Mesenchymal stem cell (in vitro differentiated cells and primary cell): ENCODE measurements at regions not wholly inside any gene's neighbourhood (a gene's known extent, or its start where the extent isn't known, plus 50 kb on each side); places are given as distances from the start of the nearest gene placed in this dataset.
A peak's percentile ranks its signal among the peaks of the same experiment; 100 is the strongest.

ENCODE experiments used
- DNase-seq: peaks from one replicate; pipeline ENCODE4 v3.0.0-alpha.2; 2013
- H2AFZ ChIP-seq: one replicate; pipeline ENCODE4 v1.6.1; 2013; ENCODE audit warnings: low read depth, mild to moderate bottlenecking, control low read depth, inconsistent platforms, low read length, moderate library complexity
- H2AK5ac ChIP-seq: 2 replicates; pipeline ENCODE4 v1.6.1; 2013; ENCODE audit warnings: low read length, moderate library complexity, mild to moderate bottlenecking, inconsistent platforms; ENCODE audit not compliant: severe bottlenecking
- H2BK120ac ChIP-seq: one replicate; pipeline ENCODE4 v1.6.1; 2013; ENCODE audit warnings: low read depth, mild to moderate bottlenecking, inconsistent platforms, low read length, moderate library complexity
- H2BK12ac ChIP-seq, 2 experiments: one replicate each; pipeline ENCODE4 v1.6.1; 2013; ENCODE audit warnings: inconsistent platforms in 2 of 2, low read length in 2 of 2, mild to moderate bottlenecking in 2 of 2, moderate library complexity in 2 of 2, control low read depth in 1 of 2
- H2BK15ac ChIP-seq: one replicate; pipeline ENCODE4 v1.6.1; 2013; ENCODE audit warnings: mild to moderate bottlenecking, low read depth, inconsistent platforms; ENCODE audit not compliant: poor library complexity, severe bottlenecking
- H2BK5ac ChIP-seq: 2 replicates; pipeline ENCODE4 v1.6.1; 2013; ENCODE audit warnings: low read depth, mild to moderate bottlenecking, low read length, control low read depth, inconsistent platforms; ENCODE audit not compliant: poor library complexity, severe bottlenecking
- H3K14ac ChIP-seq, 2 experiments: one replicate each; pipeline ENCODE4 v1.6.1; 2013; ENCODE audit warnings: inconsistent platforms in 2 of 2, low read length in 2 of 2, control low read depth in 1 of 2, mild to moderate bottlenecking in 1 of 2, moderate library complexity in 1 of 2
- H3K18ac ChIP-seq, 2 experiments: one replicate each; pipeline ENCODE4 v1.6.1; 2013; ENCODE audit warnings: inconsistent platforms in 2 of 2, low read length in 2 of 2, control low read depth in 1 of 2, low read depth in 1 of 2, mild to moderate bottlenecking in 1 of 2
- H3K23ac ChIP-seq, 2 experiments: one replicate each; pipeline ENCODE4 v1.6.1; 2013; ENCODE audit warnings: inconsistent platforms in 2 of 2, low read length in 2 of 2, mild to moderate bottlenecking in 2 of 2, moderate library complexity in 2 of 2, control low read depth in 1 of 2
- H3K27ac ChIP-seq: 2 replicates; pipeline ENCODE4 v1.5.1; 2013; ENCODE audit warnings: mild to moderate bottlenecking, moderate library complexity, low read length, control low read depth, inconsistent platforms; ENCODE audit not compliant: poor library complexity, severe bottlenecking
- H3K27me3 ChIP-seq, 2 experiments: 2 replicates each; pipeline versions ENCODE4 v1.6.1 to v1.7.0; 2013; ENCODE audit warnings: low read length in 2 of 2, mild to moderate bottlenecking in 2 of 2, moderate library complexity in 2 of 2, control low read depth in 1 of 2, inconsistent platforms in 1 of 2; ENCODE audit not compliant: control insufficient read depth in 1 of 2, insufficient read depth in 1 of 2
- H3K36me3 ChIP-seq, 2 experiments: 2 replicates each; pipeline versions ENCODE4 v1.6.1 to v1.7.0; 2013; ENCODE audit warnings: low read length in 2 of 2, control low read depth in 1 of 2, inconsistent platforms in 1 of 2, low read depth in 1 of 2, mild to moderate bottlenecking in 1 of 2; ENCODE audit not compliant: insufficient read depth in 2 of 2, control insufficient read depth in 1 of 2
- H3K4ac ChIP-seq, 2 experiments: one replicate each; pipeline ENCODE4 v1.6.1; 2013; ENCODE audit warnings: inconsistent platforms in 2 of 2, low read length in 2 of 2, mild to moderate bottlenecking in 2 of 2, moderate library complexity in 2 of 2, control low read depth in 1 of 2, low read depth in 1 of 2
- H3K4me1 ChIP-seq: 2 replicates; pipeline ENCODE4 v1.6.1; 2013; ENCODE audit warnings: low read depth, low read length, control low read depth; ENCODE audit not compliant: control insufficient read depth, insufficient read depth
- H3K4me2 ChIP-seq: 2 replicates; pipeline ENCODE4 v1.6.1; 2013; ENCODE audit warnings: low read length, mild to moderate bottlenecking, inconsistent platforms; ENCODE audit not compliant: poor library complexity, severe bottlenecking
- H3K4me3 ChIP-seq, 2 experiments: 2 replicates each; pipeline versions ENCODE4 v1.5.1 to v1.7.0; 2013; ENCODE audit warnings: low read length in 2 of 2, mild to moderate bottlenecking in 2 of 2, control low read depth in 1 of 2, low read depth in 1 of 2; ENCODE audit not compliant: insufficient read depth in 1 of 2
- H3K79me1 ChIP-seq: replicated peaks from 2 replicates; pipeline ENCODE4 v1.6.1; 2013; ENCODE audit warnings: mild to moderate bottlenecking, control low read depth, low read length, inconsistent platforms; ENCODE audit not compliant: poor library complexity, severe bottlenecking
- H3K9ac ChIP-seq: 2 replicates; pipeline ENCODE4 v1.7.0; 2013; ENCODE audit warnings: mild to moderate bottlenecking, low read length, moderate library complexity
- H3K9me3 ChIP-seq: 2 replicates; pipeline ENCODE4 v1.7.0; 2013; ENCODE audit warnings: mild to moderate bottlenecking, low read length; ENCODE audit not compliant: control insufficient read depth
- H4K8ac ChIP-seq: one replicate; pipeline ENCODE4 v1.6.1; 2013; ENCODE audit warnings: inconsistent platforms, mild to moderate bottlenecking, low read length, moderate library complexity
- H4K91ac ChIP-seq: one replicate; pipeline ENCODE4 v1.6.1; 2013; ENCODE audit warnings: mild to moderate bottlenecking, low read length, inconsistent platforms
- WGBS: methylation state at CpG from one replicate; pipeline ENCODE4 v1.1.7; 2013; ENCODE audit warnings: mixed read lengths; 5-methylcytosine and 5-hydroxymethylcytosine counted together

DNA sequence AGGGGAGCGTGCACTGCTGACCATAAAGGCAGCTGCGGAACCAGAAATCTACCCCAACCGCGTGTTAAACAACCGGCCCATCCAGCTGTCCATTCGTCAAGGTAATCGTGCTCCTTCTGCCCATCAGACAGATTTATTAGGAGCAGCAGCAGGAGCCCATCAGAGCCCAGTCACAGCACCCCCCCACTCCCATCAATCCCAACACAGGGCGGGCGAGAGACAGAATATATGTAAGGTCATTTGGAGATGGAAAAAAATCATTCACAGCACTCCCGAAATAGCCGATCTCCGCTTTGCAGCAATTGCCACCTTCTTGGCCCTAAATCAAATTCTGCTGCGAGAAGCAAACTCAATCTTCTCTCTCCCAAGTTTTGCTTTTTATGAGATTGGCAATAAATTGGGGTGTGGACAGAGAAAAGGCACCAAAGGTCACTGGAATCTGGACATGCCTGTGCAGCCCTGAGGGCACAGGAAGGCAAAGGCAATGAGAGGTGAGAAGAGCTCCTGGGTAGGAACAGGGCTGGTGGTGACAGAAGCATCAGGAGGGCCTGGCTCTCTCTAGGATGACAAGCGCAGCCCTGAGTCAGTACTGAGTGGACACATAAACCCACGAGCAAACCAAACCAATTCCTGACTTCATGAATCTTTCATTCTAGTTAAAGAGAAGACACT, 145.0 kb upstream of the ZMIZ1 start:
- Histone ChIP-seq H3K9ac (no peak overlapping the region), H3K23ac (no peak overlapping the region), H3K4me2 (no peak overlapping the region), H2BK5ac (no peak overlapping the region), H2AK5ac (no peak overlapping the region), H2BK15ac (no peak overlapping the region), H2AFZ (peak overlapping the region; percentile 34), H3K14ac (no peak overlapping the region), H3K9me3 (no peaks in the 10 kb centered on the region), H4K8ac (no peak overlapping the region), H3K18ac (peak overlapping the region; percentile 0 to 43), H3K4me1 (peaks cover 17% of the 10 kb centered on the region), H3K79me1 (no peaks in the 10 kb centered on the region), H3K27ac (no peak overlapping the region), H2BK120ac (no peak overlapping the region), H2BK12ac (peak overlapping the region in 1 of 2 experiments; percentile 83), H3K27me3 (peaks cover 0 to 9% of the 10 kb centered on the region in 2 experiments), H3K4me3 (no peak overlapping the region), H4K91ac (no peak overlapping the region), H3K36me3 (no peaks in the 10 kb centered on the region), H3K4ac (peak overlapping the region in 1 of 2 experiments; percentile 14)
- no peak for DNase-seq
- 73% methylated on average over 7 of the region's 15 CpGs for WGBS

- H3K27ac ChIP-seq, result no peak overlapping the region
- H3K79me1 ChIP-seq, result no peaks in the 10 kb centered on the region
- H3K23ac ChIP-seq, result no peak overlapping the region
- H3K27me3 ChIP-seq, result peaks cover 0 to 4% of the 10 kb centered on the region in 2 experiments
- no peak overlapping the region for H4K8ac ChIP-seq
- peak overlapping the region; percentile 85 for H2BK15ac ChIP-seq
- H3K14ac ChIP-seq, result no peak overlapping the region
- DNase-seq, result peak; percentile 47
- no peak overlapping the region for H2BK120ac ChIP-seq
- peak overlapping the region; percentile 15 to 17 for H3K4ac ChIP-seq
- no peak overlapping the region for H4K91ac ChIP-seq
- H2BK12ac ChIP-seq, result peak overlapping the region; percentile 49 to 84
- WGBS, result 56% methylated on average over 5 of the region's 7 CpGs
- H3K9me3 ChIP-seq, result no peaks in the 10 kb centered on the region
- H3K4me3 ChIP-seq, result no peak overlapping the region
- no peak overlapping the region for H3K4me2 ChIP-seq
- no peak overlapping the region for H2AK5ac ChIP-seq
- no peaks in the 10 kb centered on the region for H3K36me3 ChIP-seq
- H2BK5ac ChIP-seq, result no peak overlapping the region
- peaks cover 17% of the 10 kb centered on the region for H3K4me1 ChIP-seq
- no peak overlapping the region for H3K9ac ChIP-seq
- peak overlapping the region; percentile 17 to 50 for H3K18ac ChIP-seq
- peak overlapping the region; percentile 34 for H2AFZ ChIP-seq
These were observed 144.3 kb upstream of the ZMIZ1 start for GRCh38 chr10:78924319-78925003.

DNA sequence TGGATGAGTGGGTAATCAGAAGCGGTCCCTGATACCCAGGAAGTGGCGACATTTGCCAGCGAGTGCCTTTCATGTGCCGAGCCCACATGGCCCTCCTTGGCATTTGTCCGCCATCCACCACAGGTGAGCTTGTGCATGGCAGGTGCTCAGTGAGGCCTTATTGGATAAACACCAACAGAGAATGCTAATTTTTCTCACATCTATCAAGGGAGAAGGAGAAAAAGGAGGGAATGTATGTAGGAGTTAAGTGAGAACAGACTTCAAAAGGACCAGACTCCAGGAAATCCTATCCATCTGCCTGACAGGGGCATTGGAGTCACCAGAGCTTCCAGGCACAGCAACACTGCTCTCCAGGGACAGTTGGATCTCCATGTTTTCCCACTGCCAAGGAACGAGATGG, 143.5 kb upstream of the ZMIZ1 start:
- peaks cover 24% of the 10 kb centered on the region for H3K4me1 ChIP-seq
- H3K4ac ChIP-seq, result peak overlapping the region in 1 of 2 experiments; percentile 83
- H4K8ac ChIP-seq, result peak overlapping the region; percentile 21
- no peak overlapping the region for H3K23ac ChIP-seq
- H3K9ac ChIP-seq, result peak overlapping the region; percentile 52
- no peak for DNase-seq
- H3K9me3 ChIP-seq, result no peaks in the 10 kb centered on the region
- H3K14ac ChIP-seq, result no peak overlapping the region
- no peak overlapping the region for H2BK15ac ChIP-seq
- H2BK120ac ChIP-seq, result no peak overlapping the region
- H2BK12ac ChIP-seq, result peak overlapping the region in 1 of 2 experiments; percentile 98
- H4K91ac ChIP-seq, result peak overlapping the region; percentile 36
- H3K4me3 ChIP-seq, result no peak overlapping the region
- no peak overlapping the region for H2AFZ ChIP-seq
- H3K27me3 ChIP-seq, result no peaks in the 10 kb centered on the region
- H2BK5ac ChIP-seq, result no peak overlapping the region
- 98% methylated on average over 4 of the region's 6 CpGs for WGBS
- H3K36me3 ChIP-seq, result no peaks in the 10 kb centered on the region
- no peak overlapping the region for H3K27ac ChIP-seq
- H3K79me1 ChIP-seq, result no peaks in the 10 kb centered on the region
- peak overlapping the region; percentile 16 to 89 for H3K18ac ChIP-seq
- H2AK5ac ChIP-seq, result peak overlapping the region; percentile 66
- H3K4me2 ChIP-seq, result no peak overlapping the region

DNA sequence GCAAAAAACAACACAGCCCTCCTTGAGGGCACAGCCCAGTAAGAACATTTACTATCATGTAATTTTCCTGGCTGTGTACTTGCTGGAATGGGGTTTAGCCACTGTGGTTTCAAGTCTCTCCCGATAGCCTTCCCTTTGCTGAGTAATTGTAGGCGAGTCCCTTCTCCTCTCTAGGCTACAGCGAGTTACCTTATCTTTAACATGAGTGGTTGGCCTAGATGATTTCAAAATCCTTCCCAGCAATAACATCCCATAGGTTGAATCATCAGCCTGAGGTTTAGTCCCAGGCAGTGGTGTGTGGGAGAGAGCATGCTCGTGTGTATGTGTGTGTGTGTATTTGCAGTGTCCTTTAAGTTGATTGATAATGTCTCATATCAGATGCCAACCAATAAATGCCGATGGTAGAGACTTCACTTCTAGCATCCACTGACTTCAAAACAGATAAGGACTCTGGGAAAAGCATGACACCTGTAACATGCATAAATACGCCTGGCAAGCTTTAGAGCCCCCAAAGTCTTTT, 142.9 kb upstream of the ZMIZ1 start:
- no peak overlapping the region for H4K8ac ChIP-seq
- peaks cover 27% of the 10 kb centered on the region for H3K4me1 ChIP-seq
- no peaks in the 10 kb centered on the region for H3K79me1 ChIP-seq
- H2BK5ac ChIP-seq, result no peak overlapping the region
- H4K91ac ChIP-seq, result no peak overlapping the region
- no peak overlapping the region for H2BK120ac ChIP-seq
- 47% methylated on average over 3 of the region's 6 CpGs for WGBS
- H3K4me2 ChIP-seq, result no peak overlapping the region
- H3K9me3 ChIP-seq, result no peaks in the 10 kb centered on the region
- DNase-seq, result peak; percentile 99
- no peak overlapping the region for H3K4ac ChIP-seq
- no peaks in the 10 kb centered on the region for H3K36me3 ChIP-seq
- H2BK12ac ChIP-seq, result no peak overlapping the region
- peak overlapping the region; percentile 52 for H3K9ac ChIP-seq
- no peak overlapping the region for H2AFZ ChIP-seq
- H3K27ac ChIP-seq, result no peak overlapping the region
- H3K4me3 ChIP-seq, result no peak overlapping the region
- H2BK15ac ChIP-seq, result no peak overlapping the region
- H3K23ac ChIP-seq, result no peak overlapping the region
- H3K27me3 ChIP-seq, result no peaks in the 10 kb centered on the region
- no peak overlapping the region for H3K14ac ChIP-seq
- no peak overlapping the region for H2AK5ac ChIP-seq
- H3K18ac ChIP-seq, result no peak overlapping the region
